Liver (tissue), 2 donors: ENCODE measurements at regions not wholly inside any gene's neighbourhood (a gene's known extent, or its start where the extent isn't known, plus 50 kb on each side); places are given as distances from the start of the nearest gene placed in this dataset.

ENCODE experiments used
- CTCF ChIP-seq: fragments of 150-350 bp; IDR thresholded peaks from 2 replicates; pipeline ENCODE4 v1.5.1; 2017; ENCODE audit warnings: improper control_type of control experiment, low read depth, low read length; ENCODE audit not compliant: missing input control
- ZBTB33 ChIP-seq: IDR thresholded peaks from 2 replicates; pipeline ENCODE4 v1.6.1; 2016; ENCODE audit warnings: antibody characterized with exemption
- donor health status: healthy.

GRCh38 chr10:35890676-35891495 lies 248.8 kb upstream of the FZD8 start:
- TF ChIP-seq CTCF (no peak), ZBTB33 (no peak)
